K562 (cell line): ENCODE measurements at regions not wholly inside any gene's neighbourhood (a gene's known extent, or its start where the extent isn't known, plus 50 kb on each side); places are given as distances from the start of the nearest gene placed in this dataset.

Experiments used
- BDP1 ChIP-seq: IDR thresholded peaks from 3 replicates; pipeline ENCODE4 v1.6.1; 2011; ENCODE audit not compliant: insufficient read length, insufficient read depth
- CTCF ChIP-seq, 3 experiments: IDR thresholded peaks in 2 of 3; conservative IDR thresholded peaks in 1 of 3; 2 replicates each; pipeline ENCODE4 v1.5.1; 2011 to 2012; ENCODE audit warnings: low read length in 3 of 3, mild to moderate bottlenecking in 3 of 3, control low read depth in 2 of 3, improper control_type of control experiment in 1 of 3, inconsistent platforms in 1 of 3, low read depth in 1 of 3, mixed read lengths in 1 of 3, moderate library complexity in 1 of 3; ENCODE audit not compliant: insufficient read depth in 2 of 3
- FOXK2 ChIP-seq, 2 experiments: fragments of 450-650 bp; IDR thresholded peaks in 1 of 2; conservative IDR thresholded peaks in 1 of 2; 2 replicates each; pipeline ENCODE4 v1.6.1; 2016; ENCODE audit warnings: low read depth in 2 of 2, mild to moderate bottlenecking in 1 of 2
- ID3 ChIP-seq, 2 experiments: fragments of 250-450 bp in 1 of 2; fragments of 450-650 bp in 1 of 2; sonication (Bioruptor Pico) in 1 of 2; IDR thresholded peaks; 2 replicates each; pipeline versions ENCODE4 v1.6.1 to v1.8.0; 2016 to 2021; ENCODE audit warnings: mild to moderate bottlenecking in 2 of 2, moderate library complexity in 2 of 2, missing compliant biosample characterization in 1 of 2, missing genetic modification characterization in 1 of 2
- MCM2 ChIP-seq: fragments of 450-650 bp; IDR thresholded peaks from 2 replicates; pipeline ENCODE4 v1.6.1; 2017; ENCODE audit warnings: low read depth, mild to moderate bottlenecking
- NFYB ChIP-seq: IDR thresholded peaks from 2 replicates; pipeline ENCODE4 v1.6.1; 2011; ENCODE audit warnings: mild to moderate bottlenecking, moderate library complexity; ENCODE audit not compliant: insufficient read length; ENCODE audit errors: extremely low read depth
- PRDM10 ChIP-seq: fragments of 450-650 bp; IDR thresholded peaks from 2 replicates; pipeline ENCODE4 v1.6.1; 2018; ENCODE audit not compliant: partially characterized antibody
- PTBP1 ChIP-seq: fragments of 200-400 bp; formaldehyde crosslinking; IDR thresholded peaks from 2 replicates; pipeline ENCODE4 v1.6.1; 2017; ENCODE audit warnings: low read depth, low read length
- TCF7 ChIP-seq: sonication (generic); IDR thresholded peaks from 2 replicates; pipeline ENCODE4 v1.6.1; 2016; ENCODE audit warnings: antibody characterized with exemption, borderline replicate concordance
- U2AF2 ChIP-seq: fragments of 200-400 bp; formaldehyde crosslinking; optimal IDR thresholded peaks from 2 replicates; pipeline ENCODE3; 2017; ENCODE audit warnings: low read depth, mild to moderate bottlenecking, low read length
- USF2 ChIP-seq: sonication (generic); formaldehyde crosslinking; IDR thresholded peaks from 2 replicates; pipeline ENCODE4 v1.5.0; 2020; ENCODE audit warnings: missing genetic modification reagents
- YY1 ChIP-seq, 3 experiments: IDR thresholded peaks; 2 replicates each; pipeline ENCODE4 v1.6.1; 2011; ENCODE audit warnings: low read length in 2 of 3, mild to moderate bottlenecking in 2 of 3, moderate library complexity in 2 of 3, borderline replicate concordance in 1 of 3, control low read depth in 1 of 3, low read depth in 1 of 3; ENCODE audit not compliant: insufficient read depth in 3 of 3, insufficient replicate concordance in 2 of 3, control insufficient read depth in 1 of 3, insufficient read length in 1 of 3; ENCODE audit errors: extremely low read depth in 1 of 3
- ZNF274 ChIP-seq: IDR thresholded peaks from 2 replicates; pipeline ENCODE4 v1.6.1; 2011; ENCODE audit warnings: low read depth, mild to moderate bottlenecking, low read length, moderate library complexity, borderline replicate concordance
- ZNF644 ChIP-seq: fragments of 200-800 bp; sonication (Bioruptor generic); IDR thresholded peaks from 2 replicates; pipeline ENCODE4 v1.6.1; 2016; ENCODE audit warnings: low read depth, missing genetic modification characterization, missing compliant biosample characterization

- TF ChIP-seq TCF7 = no peak
- TF ChIP-seq USF2 = no peak
- no peak for TF ChIP-seq ZNF274
- TF ChIP-seq CTCF (IDR thresholded peaks at IDR 0.05 in 2 of 3, conservative IDR thresholded peaks at IDR 0.05 in 1 of 3; ENCODE audit: insufficient read depth in 2 of 3, low read depth in 1 of 3, low read length in 3 of 3) = no peak
- TF ChIP-seq BDP1 = no peak
- TF ChIP-seq MCM2 = no peak
- TF ChIP-seq NFYB = no peak
- TF ChIP-seq ZNF644 (tag) = no peak
- no peak for TF ChIP-seq YY1 (IDR thresholded peaks at IDR 0.05; ENCODE audit: borderline replicate concordance in 1 of 3, control insufficient read depth in 1 of 3, extremely low read depth in 1 of 3, insufficient read depth in 3 of 3, insufficient read length in 1 of 3, insufficient replicate concordance in 2 of 3, low read depth in 1 of 3, low read length in 2 of 3)
- no peak for TF ChIP-seq PRDM10
- no peak for TF ChIP-seq U2AF2
- no peak for TF ChIP-seq PTBP1
- no peak for TF ChIP-seq ID3 (CRISPR knock-in tag; IDR thresholded peaks at IDR 0.05)
- no peak for TF ChIP-seq ID3 (tag; IDR thresholded peaks at IDR 0.05)
- no peak for TF ChIP-seq FOXK2 (conservative IDR thresholded peaks at IDR 0.05 in 1 of 2, IDR thresholded peaks at IDR 0.05 in 1 of 2; ENCODE audit: low read depth in 2 of 2)
These were observed 131.6 kb upstream of the PKDCC start for GRCh38 chr2:41916177-41916576.
